Liver (tissue), 8 donors: ENCODE measurements at regions not wholly inside any gene's neighbourhood (a gene's known extent, or its start where the extent isn't known, plus 50 kb on each side); places are given as distances from the start of the nearest gene placed in this dataset.

Experiments
- DNase-seq: peaks from one replicate; pipeline ENCODE4 v3.0.0-alpha.2; 2017; ENCODE audit warnings: low spot score
- H3K27ac ChIP-seq, 2 donors: one replicate each; pipeline ENCODE4 v1.7.0; 2013; ENCODE audit warnings: inconsistent platforms in 2 of 2, low read length in 2 of 2, control low read depth in 1 of 2, low read depth in 1 of 2, mild to moderate bottlenecking in 1 of 2
- H3K27me3 ChIP-seq, 4 donors: one replicate each; pipeline versions ENCODE4 v1.6.1 to v1.7.0; 2013; ENCODE audit warnings: low read length in 3 of 4, inconsistent platforms in 1 of 4, mild to moderate bottlenecking in 1 of 4, moderate library complexity in 1 of 4; ENCODE audit not compliant: control insufficient read depth in 4 of 4, insufficient read depth in 4 of 4
- H3K36me3 ChIP-seq, 4 donors: one replicate each; pipeline versions ENCODE4 v1.6.1 to v1.7.0; 2013; ENCODE audit warnings: low read length in 3 of 4, mild to moderate bottlenecking in 3 of 4, low read depth in 1 of 4, moderate library complexity in 1 of 4; ENCODE audit not compliant: control insufficient read depth in 4 of 4, insufficient read depth in 3 of 4
- H3K4me1 ChIP-seq, 4 donors: one replicate each; pipeline versions ENCODE4 v1.6.1 to v1.7.0; 2013; ENCODE audit warnings: low read length in 3 of 4, mild to moderate bottlenecking in 3 of 4, moderate library complexity in 1 of 4; ENCODE audit not compliant: control insufficient read depth in 4 of 4, insufficient read depth in 4 of 4
- H3K4me3 ChIP-seq, 3 donors: one replicate each; pipeline versions ENCODE4 v1.6.1 to v1.7.0; 2013; ENCODE audit warnings: low read length in 3 of 3, control low read depth in 1 of 3, low read depth in 1 of 3, mild to moderate bottlenecking in 1 of 3
- H3K9ac ChIP-seq, 2 donors: one replicate each; pipeline ENCODE4 v1.7.0; 2013; ENCODE audit warnings: low read length in 2 of 2, mild to moderate bottlenecking in 2 of 2, moderate library complexity in 2 of 2, control low read depth in 1 of 2, low read depth in 1 of 2
- H3K9me3 ChIP-seq, 4 donors: one replicate each; pipeline versions ENCODE4 v1.6.1 to v1.7.0; 2013; ENCODE audit warnings: low read length in 3 of 4; ENCODE audit not compliant: control insufficient read depth in 4 of 4
- ATF3 ChIP-seq: IDR thresholded peaks from 2 replicates; pipeline ENCODE4 v1.6.1; 2016; ENCODE audit warnings: antibody characterized with exemption
- CTCF ChIP-seq: fragments of 150-350 bp; IDR thresholded peaks from 2 replicates; pipeline ENCODE4 v1.5.1; 2017; ENCODE audit warnings: improper control_type of control experiment, low read depth, low read length; ENCODE audit not compliant: missing input control
- EGR1 ChIP-seq, 2 donors: IDR thresholded peaks; 2 replicates each; pipeline ENCODE4 v1.6.1; 2016 to 2018; ENCODE audit warnings: antibody characterized with exemption in 2 of 2, low read depth in 2 of 2
- FOXA1 ChIP-seq: IDR thresholded peaks from 2 replicates; pipeline ENCODE4 v1.6.1; 2016; ENCODE audit warnings: antibody characterized with exemption
- FOXA2 ChIP-seq: IDR thresholded peaks from 2 replicates; pipeline ENCODE4 v1.6.1; 2016; ENCODE audit warnings: antibody characterized with exemption
- GABPA ChIP-seq, 2 donors: IDR thresholded peaks in 1 of 2; conservative IDR thresholded peaks in 1 of 2; 2 replicates each; pipeline ENCODE4 v1.6.1; 2016; ENCODE audit warnings: antibody characterized with exemption in 2 of 2, mild to moderate bottlenecking in 1 of 2, moderate library complexity in 1 of 2
- HNF4A ChIP-seq, 2 donors: conservative IDR thresholded peaks; 2 replicates each; pipeline ENCODE4 v1.6.1; 2016; ENCODE audit warnings: antibody characterized with exemption in 2 of 2, mild to moderate bottlenecking in 2 of 2
- HNF4G ChIP-seq: IDR thresholded peaks from 2 replicates; pipeline ENCODE4 v1.6.1; 2016; ENCODE audit warnings: antibody characterized with exemption
- JUND ChIP-seq, 2 donors: IDR thresholded peaks; 2 replicates each; pipeline ENCODE4 v1.6.1; 2016; ENCODE audit warnings: antibody characterized with exemption in 2 of 2
- MAX ChIP-seq: IDR thresholded peaks from 2 replicates; pipeline ENCODE4 v1.6.1; 2016; ENCODE audit warnings: antibody characterized with exemption
- NR2F2 ChIP-seq: IDR thresholded peaks from 2 replicates; pipeline ENCODE4 v1.6.1; 2016; ENCODE audit warnings: antibody characterized with exemption
- RAD21 ChIP-seq, 2 donors: IDR thresholded peaks; 2 replicates each; pipeline ENCODE4 v1.6.1; 2016; ENCODE audit warnings: antibody characterized with exemption in 2 of 2, mild to moderate bottlenecking in 2 of 2
- REST ChIP-seq: IDR thresholded peaks from 2 replicates; pipeline ENCODE4 v1.6.1; 2016; ENCODE audit warnings: antibody characterized with exemption, mild to moderate bottlenecking
- RXRA ChIP-seq, 2 donors: IDR thresholded peaks; 2 replicates each; pipeline ENCODE4 v1.6.1; 2017 to 2018; ENCODE audit warnings: antibody characterized with exemption in 2 of 2, mild to moderate bottlenecking in 1 of 2
- SP1 ChIP-seq: IDR thresholded peaks from 2 replicates; pipeline ENCODE4 v1.6.1; 2018; ENCODE audit warnings: antibody characterized with exemption, mild to moderate bottlenecking
- TAF1 ChIP-seq: conservative IDR thresholded peaks from 2 replicates; pipeline ENCODE4 v1.6.1; 2016; ENCODE audit warnings: antibody characterized with exemption, mild to moderate bottlenecking
- ZBTB33 ChIP-seq: IDR thresholded peaks from 2 replicates; pipeline ENCODE4 v1.6.1; 2016; ENCODE audit warnings: antibody characterized with exemption
- WGBS: extraction: QIAGEN DNeasy Blood & Tissue Kit; methylation state at CpG from one replicate; pipeline ENCODE4 v1.1.7; 2013; 5-methylcytosine and 5-hydroxymethylcytosine counted together
- donor health status: healthy.
- donor health status: healthy.
- donor health status: healthy.
- donor health status: healthy.
- donor health status: healthy.

- H3K27ac ChIP-seq, result no peak overlapping the region
- no peaks in the 10 kb centered on the region for H3K36me3 ChIP-seq
- no peak for DNase-seq
- peaks cover 0 to 5% (median 0%) of the 10 kb centered on the region in 4 donors for H3K4me1 ChIP-seq
- H3K27me3 ChIP-seq, result no peaks in the 10 kb centered on the region
- 89% methylated on average over 4 of the region's 4 CpGs for WGBS
- TF ChIP-seq ATF3 (no peak), TAF1 (no peak), SP1 (no peak), REST (no peak), FOXA1 (no peak), EGR1 (IDR thresholded peaks at IDR 0.05; ENCODE audit: low read depth in 2 of 2) (no peak), NR2F2 (no peak), HNF4A (conservative IDR thresholded peaks at IDR 0.05) (no peak), JUND (IDR thresholded peaks at IDR 0.05) (no peak), MAX (no peak), RXRA (IDR thresholded peaks at IDR 0.05) (no peak), FOXA2 (no peak)
- H3K9ac ChIP-seq, result no peak overlapping the region
- no peak overlapping the region for H3K4me3 ChIP-seq
- H3K9me3 ChIP-seq, result no peaks in the 10 kb centered on the region
Measured at GRCh38 chr4:138909587-138909986, 106.0 kb upstream of the NOCT start.

- no peak overlapping the region for H3K9ac ChIP-seq
- no peak for DNase-seq
- 91% methylated on average over 5 of the region's 5 CpGs for WGBS
- peaks cover 0 to 5% (median 0%) of the 10 kb centered on the region in 4 donors for H3K4me1 ChIP-seq
- H3K9me3 ChIP-seq, result no peaks in the 10 kb centered on the region
- H3K27ac ChIP-seq, result no peak overlapping the region
- H3K36me3 ChIP-seq, result no peaks in the 10 kb centered on the region
- no peaks in the 10 kb centered on the region for H3K27me3 ChIP-seq
- TF ChIP-seq NR2F2, result no peak
- TF ChIP-seq HNF4A (conservative IDR thresholded peaks at IDR 0.05), result no peak
- no peak for TF ChIP-seq EGR1 (IDR thresholded peaks at IDR 0.05; ENCODE audit: low read depth in 2 of 2)
- TF ChIP-seq HNF4G, result no peak
- TF ChIP-seq GABPA (IDR thresholded peaks at IDR 0.05 in 1 of 2, conservative IDR thresholded peaks at IDR 0.05 in 1 of 2), result no peak
- TF ChIP-seq RAD21 (IDR thresholded peaks at IDR 0.05), result no peak
- TF ChIP-seq TAF1, result no peak
- TF ChIP-seq FOXA2, result no peak
- no peak for TF ChIP-seq MAX
- no peak for TF ChIP-seq FOXA1
- TF ChIP-seq CTCF, result no peak
- TF ChIP-seq ATF3, result no peak
- no peak for TF ChIP-seq ZBTB33
- no peak for TF ChIP-seq REST
- no peak overlapping the region for H3K4me3 ChIP-seq
Measured at GRCh38 chr4:138908134-138908533, 107.4 kb upstream of the NOCT start.
